Epithelial cell of esophagus (primary cell): ENCODE measurements at regions not wholly inside any gene's neighbourhood (a gene's known extent, or its start where the extent isn't known, plus 50 kb on each side); places are given as distances from the start of the nearest gene placed in this dataset.

Source experiments
- DNase-seq: peaks from one replicate; pipeline ENCODE4 v3.0.0; 2010; ENCODE audit warnings: low read depth
- H3K4me3 ChIP-seq: 2 replicates; pipeline ENCODE4 v1.5.1; 2011; ENCODE audit warnings: mild to moderate bottlenecking, low read length, control low read depth
- CTCF ChIP-seq: IDR thresholded peaks from 2 replicates; pipeline ENCODE4 v1.5.1; 2011; ENCODE audit warnings: low read depth, mild to moderate bottlenecking, low read length, control low read depth, inconsistent platforms; ENCODE audit not compliant: insufficient read depth; ENCODE audit errors: missing control alignments

GRCh38 chr2:153197402-153198386 is 280.9 kb downstream of the RPRM start:
- DNase-seq: no peak
- H3K4me3 ChIP-seq: no peak overlapping the region
- no peak for TF ChIP-seq CTCF

DNA sequence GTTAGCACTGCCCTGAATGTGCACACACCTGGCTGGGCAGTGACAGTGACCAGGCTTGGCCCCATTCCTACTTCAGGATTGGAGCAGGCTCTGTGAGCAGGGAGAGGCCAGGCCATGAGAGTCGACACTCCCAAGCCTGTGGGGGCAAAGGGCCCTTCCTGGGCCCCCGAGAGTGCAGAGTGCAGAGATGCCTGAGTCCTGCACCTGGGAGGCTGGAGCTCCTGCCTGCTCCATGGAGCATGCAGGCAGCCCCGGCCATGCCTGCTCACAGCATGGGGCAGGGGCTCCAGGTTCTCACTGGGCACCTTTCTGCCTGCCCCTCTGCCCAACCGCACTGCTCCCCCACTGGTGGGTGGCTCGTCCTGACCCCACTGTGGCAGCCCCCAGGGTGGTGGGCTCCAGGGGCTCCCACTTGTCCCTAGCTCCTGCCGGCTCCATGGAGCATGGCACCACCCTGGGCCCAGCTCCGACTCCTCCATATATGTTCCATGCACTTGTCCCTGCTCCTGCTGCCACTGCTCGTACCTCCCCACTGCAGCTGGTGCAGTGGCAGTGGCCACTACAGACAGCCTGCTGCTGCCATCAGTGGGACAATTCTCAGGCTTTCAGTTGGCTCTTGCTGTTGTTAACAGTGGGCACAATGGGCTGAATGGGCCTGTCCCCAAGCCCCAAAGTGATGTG is 282.0 kb downstream of the RPRM start:
- no peak overlapping the region for H3K4me3 ChIP-seq
- no peak for TF ChIP-seq CTCF
- no peak for DNase-seq

- DNase-seq: peak; percentile 37
- no peak for TF ChIP-seq CTCF
- H3K4me3 ChIP-seq: no peak overlapping the region
Measured at GRCh38 chr2:153195342-153195741, 283.2 kb downstream of the RPRM start.

- no peak for DNase-seq
- H3K4me3 ChIP-seq: no peak overlapping the region
- no peak for TF ChIP-seq CTCF
Measured at GRCh38 chr2:153189091-153189888, 289.3 kb downstream of the RPRM start.

DNA sequence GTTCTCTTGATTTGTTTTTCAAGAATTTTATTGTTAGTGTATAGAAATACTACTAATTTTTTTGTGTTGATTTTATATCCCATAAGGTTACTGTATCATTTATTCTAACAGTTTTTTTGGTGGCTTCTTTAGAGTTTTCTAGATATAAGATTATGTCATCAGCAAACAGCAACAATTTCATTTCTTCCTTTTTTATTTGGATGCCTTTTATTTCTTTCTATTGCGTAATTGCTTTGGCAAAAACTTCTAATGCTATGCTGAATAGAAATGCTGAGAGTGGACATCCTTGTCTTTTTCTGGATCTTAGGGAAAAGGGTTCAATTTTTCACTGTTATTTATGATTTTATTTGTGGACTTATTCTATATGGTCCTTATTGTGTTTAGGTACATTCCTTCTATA is 298.8 kb downstream of the RPRM start:
- no peak overlapping the region for H3K4me3 ChIP-seq
- DNase-seq: no peak
- no peak for TF ChIP-seq CTCF

DNA sequence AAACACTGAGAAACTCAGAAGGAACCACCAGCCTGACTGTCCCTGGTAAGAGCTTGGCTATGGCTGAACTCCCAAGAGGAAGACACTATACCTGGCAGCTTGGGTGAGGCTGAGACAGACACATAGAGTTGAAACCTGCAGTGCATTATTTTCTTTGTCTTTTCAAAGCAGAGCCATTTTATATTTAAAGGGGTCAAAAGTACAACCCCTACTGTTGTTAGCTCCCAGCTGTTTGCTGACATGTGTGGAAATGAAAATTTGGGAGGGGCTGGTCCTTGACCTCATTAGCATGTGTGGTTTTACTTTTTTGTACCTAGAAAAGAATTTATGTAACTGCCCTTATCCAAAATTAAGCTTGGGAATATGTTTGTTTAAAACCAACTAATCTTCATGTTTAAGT is 309.0 kb downstream of the RPRM start:
- no peak for TF ChIP-seq CTCF
- no peak for DNase-seq
- H3K4me3 ChIP-seq: no peak overlapping the region
